ENCODE measurements at regions not wholly inside any gene's neighbourhood (a gene's known extent, or its start where the extent isn't known, plus 50 kb on each side); places are given as distances from the start of the nearest gene placed in this dataset.

DNA sequence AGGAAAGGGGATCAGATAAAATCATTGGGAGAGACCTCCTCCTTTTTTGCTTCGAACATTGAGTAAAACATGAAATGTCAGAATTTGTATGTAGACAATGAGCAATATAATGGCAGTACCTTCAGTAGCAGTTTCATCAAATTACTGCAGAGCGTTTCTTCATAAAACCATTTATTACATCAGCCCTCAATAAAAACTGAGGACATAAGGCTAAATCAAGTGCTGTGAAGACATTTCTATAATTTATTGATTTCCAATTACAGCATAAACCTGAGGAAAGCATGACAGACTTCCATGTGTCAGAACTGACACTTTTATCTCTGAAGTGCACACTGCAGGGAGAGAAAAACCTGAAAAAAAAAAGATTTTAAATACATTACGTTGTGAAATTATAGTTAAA lies 172.6 kb upstream of the ZNF804B start:
- Histone ChIP-seq H2AFZ (ENCODE audit: insufficient read depth, low read depth, low read length, poor library complexity, severe bottlenecking) (no peak overlapping the region), H3K36me3 (replicated peaks in 1 of 2; ENCODE audit: control insufficient read depth in 1 of 2, insufficient read depth in 2 of 2, low read length in 2 of 2) (no peaks in the 10 kb centered on the region), H3K27ac (ENCODE audit: low read depth in 1 of 2, low read length in 2 of 2) (no peak overlapping the region), H3K27me3 (ENCODE audit: control insufficient read depth in 2 of 2, insufficient read depth in 2 of 2, low read length in 2 of 2) (no peaks in the 10 kb centered on the region), H3K4me1 (ENCODE audit: control insufficient read depth in 1 of 2, insufficient read depth in 2 of 2, low read length in 2 of 2) (no peaks in the 10 kb centered on the region), H4K20me1 (ENCODE audit: insufficient read depth, low read length) (no peaks in the 10 kb centered on the region), H3K4me3 (replicated peaks in 1 of 3; ENCODE audit: low read depth in 2 of 3, low read length in 3 of 3) (no peak overlapping the region), H3K9me3 (replicated peaks in 1 of 2; ENCODE audit: control insufficient read depth in 1 of 2, insufficient read depth in 1 of 2, low read length in 2 of 2) (peaks cover 0 to 5% of the 10 kb centered on the region in 2 donors), H3K79me2 (ENCODE audit: insufficient read depth, low read length) (no peaks in the 10 kb centered on the region), H3K4me2 (replicated peaks; ENCODE audit: extremely low read depth, low read length, poor library complexity, severe bottlenecking) (no peak overlapping the region), H3K9ac (ENCODE audit: insufficient read depth, low read length, poor library complexity, severe bottlenecking) (no peak overlapping the region)
- peaks cover 0 to 6% (median 2%) of the 10 kb centered on the region in 7 donors for H3K9me3 Mint-ChIP-seq
- H3K27me3 Mint-ChIP-seq (ENCODE audit: low read depth in 3 of 3), result no peaks in the 10 kb centered on the region
- H3K27ac Mint-ChIP-seq, result no peak overlapping the region
- no peaks in the 10 kb centered on the region for H3K4me1 Mint-ChIP-seq
- H3K36me3 Mint-ChIP-seq, result no peaks in the 10 kb centered on the region
- intact Hi-C loops (cut with micrococcal nuclease), result no loop called here
- TF ChIP-seq, protein P1, sequence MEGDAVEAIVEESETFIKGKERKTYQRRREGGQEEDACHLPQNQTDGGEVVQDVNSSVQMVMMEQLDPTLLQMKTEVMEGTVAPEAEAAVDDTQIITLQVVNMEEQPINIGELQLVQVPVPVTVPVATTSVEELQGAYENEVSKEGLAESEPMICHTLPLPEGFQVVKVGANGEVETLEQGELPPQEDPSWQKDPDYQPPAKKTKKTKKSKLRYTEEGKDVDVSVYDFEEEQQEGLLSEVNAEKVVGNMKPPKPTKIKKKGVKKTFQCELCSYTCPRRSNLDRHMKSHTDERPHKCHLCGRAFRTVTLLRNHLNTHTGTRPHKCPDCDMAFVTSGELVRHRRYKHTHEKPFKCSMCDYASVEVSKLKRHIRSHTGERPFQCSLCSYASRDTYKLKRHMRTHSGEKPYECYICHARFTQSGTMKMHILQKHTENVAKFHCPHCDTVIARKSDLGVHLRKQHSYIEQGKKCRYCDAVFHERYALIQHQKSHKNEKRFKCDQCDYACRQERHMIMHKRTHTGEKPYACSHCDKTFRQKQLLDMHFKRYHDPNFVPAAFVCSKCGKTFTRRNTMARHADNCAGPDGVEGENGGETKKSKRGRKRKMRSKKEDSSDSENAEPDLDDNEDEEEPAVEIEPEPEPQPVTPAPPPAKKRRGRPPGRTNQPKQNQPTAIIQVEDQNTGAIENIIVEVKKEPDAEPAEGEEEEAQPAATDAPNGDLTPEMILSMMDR (IDR thresholded peaks at IDR 0.05), result no peak
- DNase-seq, result no peak
- no peak overlapping the region for H3K4me3 Mint-ChIP-seq
- no CpG with 5 or more reads among the region's 3 CpGs for WGBS (ENCODE audit: insufficient coverage)

DNA sequence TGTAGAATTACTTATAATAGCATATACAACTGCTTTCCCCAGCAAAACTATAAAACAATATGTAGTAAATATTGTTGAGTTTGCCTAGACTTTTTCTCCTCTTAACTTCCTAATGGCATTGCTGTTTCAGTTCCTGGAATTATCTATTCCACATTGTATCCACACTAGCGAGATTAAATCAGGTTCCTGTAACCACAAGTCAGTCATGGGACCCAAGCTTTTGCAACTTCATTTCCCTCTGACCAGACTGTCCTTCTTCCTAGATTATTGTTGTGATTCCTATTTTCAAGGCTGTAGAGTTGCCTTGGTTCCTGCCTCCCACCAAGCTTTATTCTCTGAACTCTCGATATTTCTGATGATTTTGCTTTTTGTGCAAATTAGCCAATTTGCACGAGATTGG lies 173.3 kb upstream of the ZNF804B start:
- intact Hi-C loops (cut with micrococcal nuclease), result no loop called here
- no peaks in the 10 kb centered on the region for H3K27me3 ChIP-seq (ENCODE audit: control insufficient read depth in 2 of 2, insufficient read depth in 2 of 2, low read length in 2 of 2)
- no peak overlapping the region for H3K27ac ChIP-seq (ENCODE audit: low read depth in 1 of 2, low read length in 2 of 2)
- no peak overlapping the region for H3K27ac Mint-ChIP-seq
- TF ChIP-seq, protein P1 (IDR thresholded peaks at IDR 0.05), result no peak
- WGBS (ENCODE audit: insufficient coverage), result 0% methylated on average over 1 of the region's 3 CpGs
- no peak overlapping the region for H3K4me3 Mint-ChIP-seq
- H3K9me3 ChIP-seq (replicated peaks in 1 of 2; ENCODE audit: control insufficient read depth in 1 of 2, insufficient read depth in 1 of 2, low read length in 2 of 2), result no peaks in the 10 kb centered on the region
- H4K20me1 ChIP-seq (ENCODE audit: insufficient read depth, low read length), result no peaks in the 10 kb centered on the region
- H3K4me2 ChIP-seq (replicated peaks; ENCODE audit: extremely low read depth, low read length, poor library complexity, severe bottlenecking), result no peak overlapping the region
- no peaks in the 10 kb centered on the region for H3K36me3 ChIP-seq (replicated peaks in 1 of 2; ENCODE audit: control insufficient read depth in 1 of 2, insufficient read depth in 2 of 2, low read length in 2 of 2)
- no peak overlapping the region for H3K4me3 ChIP-seq (replicated peaks in 1 of 3; ENCODE audit: low read depth in 2 of 3, low read length in 3 of 3)
- no peak overlapping the region for H3K9ac ChIP-seq (ENCODE audit: insufficient read depth, low read length, poor library complexity, severe bottlenecking)
- H3K27me3 Mint-ChIP-seq (ENCODE audit: low read depth in 3 of 3), result no peaks in the 10 kb centered on the region
- DNase-seq, result no peak
- peaks cover 0 to 4% (median 0%) of the 10 kb centered on the region in 7 donors for H3K9me3 Mint-ChIP-seq
- H3K4me1 Mint-ChIP-seq, result no peaks in the 10 kb centered on the region
- no peak overlapping the region for H2AFZ ChIP-seq (ENCODE audit: insufficient read depth, low read depth, low read length, poor library complexity, severe bottlenecking)
- no peaks in the 10 kb centered on the region for H3K36me3 Mint-ChIP-seq
- no peaks in the 10 kb centered on the region for H3K4me1 ChIP-seq (ENCODE audit: control insufficient read depth in 1 of 2, insufficient read depth in 2 of 2, low read length in 2 of 2)
- H3K79me2 ChIP-seq (ENCODE audit: insufficient read depth, low read length), result no peaks in the 10 kb centered on the region
